Lung (tissue), 11 donors: ENCODE measurements at regions not wholly inside any gene's neighbourhood (a gene's known extent, or its start where the extent isn't known, plus 50 kb on each side); places are given as distances from the start of the nearest gene placed in this dataset.
"Not testable (repeated sequence)": the region's sequence is repeated elsewhere in the genome, so short reads cannot be mapped to it uniquely, and the experiment has no call there.

ENCODE experiments used
- ATAC-seq: fragments of 200-7000 bp; cut with Tn5 transposase; one replicate; pipeline ENCODE4 v1.9.1; 2020; ENCODE audit warnings: moderate number of reproducible peaks; ENCODE audit not compliant: insufficient read depth, low FRiP score
- DNase-seq, 3 donors: peaks; one replicate each; pipeline ENCODE4 v3.0.0-alpha.2; 2013 to 2017
- H3K27ac ChIP-seq, 2 donors: one replicate each; pipeline ENCODE4 v1.5.1; 2013; ENCODE audit warnings: mild to moderate bottlenecking in 2 of 2, moderate library complexity in 2 of 2, control low read depth in 1 of 2, inconsistent platforms in 1 of 2, low read depth in 1 of 2, low read length in 1 of 2
- H3K27me3 ChIP-seq, 3 donors: one replicate each; pipeline ENCODE4 v1.5.1; 2013; ENCODE audit warnings: low read length in 2 of 3; ENCODE audit not compliant: control insufficient read depth in 3 of 3, insufficient read depth in 3 of 3
- H3K36me3 ChIP-seq, 4 donors: one replicate each; pipeline ENCODE4 v1.5.1; 2013; ENCODE audit warnings: low read length in 4 of 4, mild to moderate bottlenecking in 1 of 4, moderate library complexity in 1 of 4; ENCODE audit not compliant: control insufficient read depth in 4 of 4, insufficient read depth in 4 of 4
- H3K4me1 ChIP-seq, 5 donors: one replicate each; pipeline ENCODE4 v1.5.1; 2013; ENCODE audit warnings: low read length in 5 of 5, mild to moderate bottlenecking in 2 of 5, moderate library complexity in 1 of 5; ENCODE audit not compliant: control insufficient read depth in 5 of 5, insufficient read depth in 5 of 5
- H3K4me3 ChIP-seq: one replicate; pipeline ENCODE4 v1.5.1; 2013; ENCODE audit warnings: mild to moderate bottlenecking, control low read depth, moderate library complexity
- H3K9ac ChIP-seq, 2 donors: one replicate each; pipeline ENCODE4 v1.5.1; 2013; ENCODE audit warnings: low read length in 2 of 2, control low read depth in 1 of 2; ENCODE audit not compliant: insufficient read depth in 1 of 2
- H3K9me3 ChIP-seq, 4 donors: one replicate each; pipeline ENCODE4 v1.5.1; 2013; ENCODE audit warnings: low read length in 3 of 4, mild to moderate bottlenecking in 1 of 4, moderate library complexity in 1 of 4; ENCODE audit not compliant: control insufficient read depth in 4 of 4, insufficient read depth in 3 of 4
- WGBS, 2 donors: extraction: QIAGEN DNeasy Blood & Tissue Kit; methylation state at CpG; one replicate each; pipeline ENCODE4 v1.1.7; 2013; 5-methylcytosine and 5-hydroxymethylcytosine counted together
- TF ChIP-seq, protein P1 (sequence below): IDR thresholded peaks from 2 replicates; pipeline ENCODE4 v1.5.1; 2012; ENCODE audit warnings: mild to moderate bottlenecking; ENCODE audit errors: control extremely low read depth, extremely low read depth
- donor health status: control.
- donor health status: control.
- donor health status: Bipolar disorder and iron deficiency.
- donor health status: healthy.
- donor health status: DM: yes; HTN: yes; CAD: no.

DNA sequence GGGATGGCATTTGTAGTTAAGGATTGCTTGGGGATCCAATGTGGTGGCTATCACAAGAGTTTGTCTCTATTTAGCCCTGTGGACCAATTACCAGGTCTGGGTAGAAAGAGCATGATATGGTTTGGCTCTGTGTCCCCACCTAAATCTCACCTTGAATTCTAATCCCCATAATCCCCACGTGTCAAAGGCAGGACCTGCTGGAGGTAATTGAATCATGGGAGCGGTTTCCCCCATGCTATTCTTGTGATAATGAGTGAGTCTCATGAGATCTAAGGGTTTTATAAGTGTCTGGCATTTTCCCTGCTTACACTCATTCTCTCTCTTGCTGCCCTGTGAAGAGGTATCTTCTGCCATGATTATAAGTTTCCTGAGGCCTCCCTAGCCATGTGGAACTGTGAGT, 86.4 kb upstream of the HS3ST4 start:
- Histone ChIP-seq H3K27ac (no peak overlapping the region), H3K36me3 (no peaks in the 10 kb centered on the region), H3K4me1 (no peaks in the 10 kb centered on the region), H3K27me3 (no peaks in the 10 kb centered on the region), H3K9me3 (peaks cover 0 to 3% (median 0%) of the 10 kb centered on the region in 4 donors), H3K4me3 (no peak overlapping the region), H3K9ac (no peak overlapping the region)
- TF ChIP-seq, protein P1, sequence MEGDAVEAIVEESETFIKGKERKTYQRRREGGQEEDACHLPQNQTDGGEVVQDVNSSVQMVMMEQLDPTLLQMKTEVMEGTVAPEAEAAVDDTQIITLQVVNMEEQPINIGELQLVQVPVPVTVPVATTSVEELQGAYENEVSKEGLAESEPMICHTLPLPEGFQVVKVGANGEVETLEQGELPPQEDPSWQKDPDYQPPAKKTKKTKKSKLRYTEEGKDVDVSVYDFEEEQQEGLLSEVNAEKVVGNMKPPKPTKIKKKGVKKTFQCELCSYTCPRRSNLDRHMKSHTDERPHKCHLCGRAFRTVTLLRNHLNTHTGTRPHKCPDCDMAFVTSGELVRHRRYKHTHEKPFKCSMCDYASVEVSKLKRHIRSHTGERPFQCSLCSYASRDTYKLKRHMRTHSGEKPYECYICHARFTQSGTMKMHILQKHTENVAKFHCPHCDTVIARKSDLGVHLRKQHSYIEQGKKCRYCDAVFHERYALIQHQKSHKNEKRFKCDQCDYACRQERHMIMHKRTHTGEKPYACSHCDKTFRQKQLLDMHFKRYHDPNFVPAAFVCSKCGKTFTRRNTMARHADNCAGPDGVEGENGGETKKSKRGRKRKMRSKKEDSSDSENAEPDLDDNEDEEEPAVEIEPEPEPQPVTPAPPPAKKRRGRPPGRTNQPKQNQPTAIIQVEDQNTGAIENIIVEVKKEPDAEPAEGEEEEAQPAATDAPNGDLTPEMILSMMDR = no peak
- DNase-seq (no peak), ATAC-seq (no peak)
- WGBS, 2 donors = 31 to 52% methylated on average over 2 of the region's 2 CpGs

GRCh38 chr16:25601306-25601705, 90.5 kb upstream of the HS3ST4 start:
- not testable (repeated sequence) for DNase-seq, H3K27me3 ChIP-seq, H3K9me3 ChIP-seq, H3K36me3 ChIP-seq, H3K4me3 ChIP-seq, H3K4me1 ChIP-seq, ATAC-seq, H3K27ac ChIP-seq, H3K9ac ChIP-seq
- WGBS, 2 donors = 60 to 76% methylated on average over 1 of the region's 2 CpGs

DNA sequence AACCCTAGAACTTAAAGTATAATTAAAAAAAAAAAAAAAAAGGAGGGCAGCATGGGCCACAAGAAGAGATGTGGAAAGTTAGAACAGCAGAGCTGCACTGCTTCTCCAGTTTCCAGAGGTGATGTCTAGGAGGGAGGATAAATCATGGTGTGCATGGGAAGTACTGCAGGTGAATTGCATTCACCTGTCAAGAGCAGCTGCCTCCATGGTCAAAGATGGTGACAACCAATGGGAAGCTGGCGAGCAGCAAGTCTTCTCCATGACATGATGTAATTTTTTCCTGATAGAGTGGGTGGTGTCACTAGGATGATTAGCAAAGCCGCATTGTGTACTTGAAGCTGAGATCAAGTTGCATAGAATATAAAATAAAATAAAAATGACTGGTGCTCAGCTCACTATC, 95.6 kb upstream of the HS3ST4 start:
- no peak for ATAC-seq
- H3K9ac ChIP-seq = no peak overlapping the region
- H3K9me3 ChIP-seq = peaks cover 0 to 2% (median 1%) of the 10 kb centered on the region in 4 donors
- no peak overlapping the region for H3K27ac ChIP-seq
- H3K27me3 ChIP-seq = no peaks in the 10 kb centered on the region
- no peak overlapping the region for H3K4me3 ChIP-seq
- H3K4me1 ChIP-seq = no peaks in the 10 kb centered on the region
- 90 to 98% methylated on average over 2 of the region's 2 CpGs for WGBS, 2 donors
- TF ChIP-seq, protein P1 = no peak
- DNase-seq = no peak
- H3K36me3 ChIP-seq = no peaks in the 10 kb centered on the region

GRCh38 chr16:25593260-25593659, 98.5 kb upstream of the HS3ST4 start:
- no peak overlapping the region for H3K9ac ChIP-seq
- H3K4me3 ChIP-seq = no peak overlapping the region
- TF ChIP-seq, protein P1 = no peak
- H3K36me3 ChIP-seq = no peaks in the 10 kb centered on the region
- H3K4me1 ChIP-seq = no peaks in the 10 kb centered on the region
- H3K9me3 ChIP-seq = no peaks in the 10 kb centered on the region
- H3K27me3 ChIP-seq = peaks cover 0 to 1% (median 0%) of the 10 kb centered on the region in 3 donors
- WGBS, 2 donors = 87 to 92% methylated on average over 7 to 8 of the region's 8 CpGs
- H3K27ac ChIP-seq = no peak overlapping the region
- ATAC-seq = no peak
- no peak for DNase-seq
